GM21723 (cell line): ENCODE measurements at regions not wholly inside any gene's neighbourhood (a gene's known extent, or its start where the extent isn't known, plus 50 kb on each side); places are given as distances from the start of the nearest gene placed in this dataset.
A peak's percentile ranks its signal among the peaks of the same experiment; 100 is the strongest.

ENCODE experiments used
- ATAC-seq: cut with Tn5 transposase; IDR thresholded peaks from one replicate; pipeline ENCODE4 v1.9.1; 2021; ENCODE audit warnings: mild to moderate bottlenecking, moderate library complexity; ENCODE audit not compliant: unreplicated experiment

DNA sequence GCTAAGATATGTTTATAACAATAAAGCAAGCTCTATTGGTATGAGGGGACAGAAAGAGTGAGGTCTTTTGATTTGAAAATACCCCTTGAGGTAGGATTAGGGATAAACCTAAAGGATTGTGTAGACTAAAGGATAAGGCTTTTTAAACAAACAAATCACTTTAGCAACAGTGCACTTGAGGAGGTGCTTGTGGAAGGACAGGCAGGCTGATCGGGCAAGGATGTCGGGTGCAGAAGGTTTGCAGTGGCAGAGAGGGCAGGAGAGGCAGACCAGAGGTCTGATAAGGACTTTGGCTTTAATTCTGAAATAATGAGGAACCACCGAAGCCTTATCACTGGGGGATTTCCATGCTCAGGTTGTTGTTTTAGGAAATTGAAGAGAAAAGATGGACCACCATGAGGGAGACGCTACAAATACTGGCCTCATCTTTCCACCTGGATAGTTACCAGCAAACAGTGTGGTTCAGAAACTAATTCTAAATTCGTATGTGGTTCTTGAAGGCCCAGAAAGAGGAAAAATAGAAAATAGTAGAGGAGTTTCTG is 119.5 kb upstream of the KLF6 start:
- ATAC-seq, result no peak

- peak; percentile 7 for ATAC-seq
These were observed 117.9 kb upstream of the KLF6 start for GRCh38 chr10:3902809-3903410.

DNA sequence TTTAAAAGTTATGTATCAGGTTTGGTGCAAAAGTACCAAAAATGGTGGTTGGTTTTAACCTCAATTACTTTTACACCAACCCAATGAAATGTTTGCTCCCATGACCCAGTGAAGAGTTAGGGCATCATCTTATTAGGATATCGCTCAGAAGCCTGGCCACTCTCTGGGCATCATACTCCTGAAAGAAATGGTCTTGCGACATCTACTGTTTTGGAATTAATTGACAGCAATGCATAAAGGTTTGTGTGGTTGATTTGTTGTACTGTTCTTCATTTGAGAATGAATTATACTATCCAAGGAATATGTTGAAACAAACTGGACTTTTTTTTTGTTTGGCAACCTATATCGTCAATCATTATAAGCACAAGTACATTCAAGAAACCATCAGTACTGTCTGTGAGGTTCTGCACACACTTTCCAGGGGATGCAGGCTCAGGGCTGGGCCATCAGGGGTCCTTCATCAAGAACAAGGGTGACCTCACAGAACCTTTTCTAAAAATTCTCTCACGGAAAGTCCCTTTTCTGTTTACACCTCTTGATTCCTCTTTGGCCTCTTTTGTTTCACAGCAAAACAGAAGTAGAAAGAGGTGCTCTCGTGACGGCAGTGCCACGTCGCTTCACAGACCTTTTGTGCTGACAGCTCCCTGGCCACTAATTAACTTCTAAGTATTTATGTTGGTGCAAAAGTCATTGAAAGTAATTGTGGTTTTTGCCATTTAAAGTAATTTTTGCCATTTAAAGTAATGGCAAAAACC is 117.2 kb upstream of the KLF6 start:
- peak; percentile 91 for ATAC-seq

GRCh38 chr10:3901370-3901769 is 116.4 kb upstream of the KLF6 start:
- ATAC-seq, result no peak

GRCh38 chr10:3900391-3900790 is 115.4 kb upstream of the KLF6 start:
- ATAC-seq, result no peak

DNA sequence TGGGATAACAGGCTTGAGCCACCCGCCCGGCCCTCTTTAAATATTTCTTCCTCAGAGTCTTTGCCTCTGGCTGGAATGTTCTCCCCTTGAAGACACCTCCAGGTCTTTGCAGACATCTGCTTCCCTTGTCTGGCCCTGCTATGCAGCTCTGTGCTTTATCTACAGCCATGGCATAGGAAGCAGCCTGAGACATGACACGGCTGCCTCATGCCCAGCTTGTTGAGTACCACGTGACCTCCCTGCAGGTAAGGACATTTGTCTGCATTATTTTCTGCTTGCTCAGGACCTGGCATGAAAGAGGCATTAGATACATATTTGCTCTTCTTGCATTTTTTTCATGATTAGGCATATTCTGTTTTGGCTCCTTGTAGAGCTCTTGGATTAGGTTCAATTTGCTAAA is 113.8 kb upstream of the KLF6 start:
- ATAC-seq, result no peak

DNA sequence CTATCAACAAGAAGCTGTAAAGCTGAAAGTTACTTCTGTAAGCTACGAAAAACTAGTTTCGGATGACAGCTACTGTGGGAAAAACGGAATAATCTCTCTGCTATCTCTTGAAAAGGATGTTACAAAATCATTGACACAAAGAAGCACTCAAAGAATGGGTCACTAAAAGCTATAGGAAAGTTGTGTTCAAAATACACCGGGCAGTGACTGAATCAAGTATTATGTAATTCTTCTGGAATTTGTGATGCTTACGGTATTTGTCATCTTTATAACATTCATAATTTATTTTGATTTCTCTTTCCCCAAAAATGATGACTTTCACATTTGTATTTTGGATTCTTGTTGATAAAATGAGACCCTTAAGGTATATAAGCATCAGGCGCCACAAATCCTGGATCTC is 112.1 kb upstream of the KLF6 start:
- no peak for ATAC-seq

GRCh38 chr10:3896161-3896560 is 111.2 kb upstream of the KLF6 start:
- no peak for ATAC-seq

DNA sequence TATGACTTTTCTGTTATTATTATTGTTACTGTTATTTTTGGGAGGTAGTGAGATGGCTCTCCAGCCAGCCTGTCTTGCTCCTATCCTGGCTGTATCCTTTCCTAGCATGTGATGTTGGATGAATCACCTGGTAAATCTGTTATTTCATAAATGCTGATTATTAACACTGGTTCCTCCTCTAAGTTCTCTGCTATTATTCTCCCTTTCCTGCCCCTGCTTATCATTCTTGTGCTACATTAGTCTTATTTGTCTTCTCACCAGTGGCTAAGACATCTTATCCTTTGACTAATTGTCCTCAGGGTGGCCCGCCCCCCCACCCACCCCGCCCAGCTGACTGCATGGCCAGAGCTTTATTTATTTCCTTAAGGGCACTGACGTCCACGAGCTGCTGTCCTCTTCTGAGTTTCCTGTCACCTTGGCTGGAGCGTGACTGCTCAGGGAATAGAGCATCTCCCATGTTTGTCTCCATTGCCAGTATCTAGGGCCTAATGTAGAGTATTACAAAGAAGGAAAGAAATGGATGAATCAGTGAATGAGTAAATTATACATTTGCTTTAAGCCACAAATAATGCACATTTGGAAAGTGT is 110.1 kb upstream of the KLF6 start:
- ATAC-seq, result no peak

GRCh38 chr10:3893901-3894563 is 109.0 kb upstream of the KLF6 start:
- no peak for ATAC-seq

GRCh38 chr10:3892440-3893425 is 107.7 kb upstream of the KLF6 start:
- ATAC-seq, result no peak

GRCh38 chr10:3891396-3891795 is 106.4 kb upstream of the KLF6 start:
- ATAC-seq, result no peak

- ATAC-seq, result no peak
These were observed 105.8 kb upstream of the KLF6 start for GRCh38 chr10:3890602-3891352.

DNA sequence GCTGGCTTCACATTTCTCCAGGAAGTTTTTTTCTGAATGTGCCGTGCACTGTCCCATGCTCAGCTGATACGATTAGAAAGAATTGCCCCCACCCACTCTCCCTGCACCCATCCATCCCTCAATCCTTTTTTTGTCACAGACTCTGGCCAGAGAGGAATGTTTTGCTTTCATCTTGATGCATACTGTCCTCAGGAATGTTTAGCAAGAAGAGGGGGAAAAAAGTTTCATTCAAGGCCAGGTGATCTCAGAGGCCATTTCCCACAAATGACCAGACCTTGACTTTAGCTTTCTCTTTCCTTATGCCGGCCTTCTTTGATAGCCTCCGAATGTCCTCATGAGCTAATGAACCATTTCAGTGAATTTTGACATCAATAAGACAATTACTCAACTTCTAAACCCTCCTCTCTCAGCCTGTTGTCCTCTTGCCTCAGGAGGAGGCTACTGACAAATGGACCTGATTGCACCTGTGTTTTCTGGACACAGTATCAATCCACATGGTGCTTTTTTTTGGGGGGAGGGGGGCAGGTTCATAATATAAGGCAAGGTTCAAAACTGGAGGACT is 105.0 kb upstream of the KLF6 start:
- no peak for ATAC-seq

DNA sequence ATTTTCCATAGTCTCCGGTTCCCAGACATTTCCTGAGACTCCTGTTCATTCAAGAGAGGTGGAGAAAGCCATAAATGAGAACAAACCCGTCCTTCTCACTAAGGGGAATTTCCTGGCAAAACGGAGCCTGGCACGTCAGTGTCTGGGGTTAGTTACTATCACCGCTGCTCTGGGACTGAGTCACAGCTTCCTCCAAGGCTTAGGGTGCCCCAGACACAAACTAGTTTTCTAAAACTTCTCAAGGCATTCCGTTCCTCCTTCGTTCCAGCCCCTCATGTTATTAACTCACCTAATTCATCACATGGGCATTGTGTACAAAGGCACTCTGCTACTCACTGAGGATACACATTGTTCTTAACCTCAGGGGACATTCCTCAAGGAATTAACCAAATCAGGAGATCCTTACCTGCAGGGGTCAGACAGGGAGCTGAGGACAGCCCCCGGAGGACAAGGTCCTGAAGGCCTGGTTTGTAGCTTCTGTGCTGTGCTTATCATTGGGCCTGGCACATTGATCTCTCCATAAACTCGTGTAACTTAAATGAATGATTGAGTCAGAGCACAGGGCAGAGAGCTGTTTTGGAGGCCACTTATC is 103.0 kb upstream of the KLF6 start:
- peak; percentile 80 for ATAC-seq

GRCh38 chr10:3887404-3887803 is 102.4 kb upstream of the KLF6 start:
- ATAC-seq, result no peak

GRCh38 chr10:3886641-3887251 is 101.7 kb upstream of the KLF6 start:
- no peak for ATAC-seq

DNA sequence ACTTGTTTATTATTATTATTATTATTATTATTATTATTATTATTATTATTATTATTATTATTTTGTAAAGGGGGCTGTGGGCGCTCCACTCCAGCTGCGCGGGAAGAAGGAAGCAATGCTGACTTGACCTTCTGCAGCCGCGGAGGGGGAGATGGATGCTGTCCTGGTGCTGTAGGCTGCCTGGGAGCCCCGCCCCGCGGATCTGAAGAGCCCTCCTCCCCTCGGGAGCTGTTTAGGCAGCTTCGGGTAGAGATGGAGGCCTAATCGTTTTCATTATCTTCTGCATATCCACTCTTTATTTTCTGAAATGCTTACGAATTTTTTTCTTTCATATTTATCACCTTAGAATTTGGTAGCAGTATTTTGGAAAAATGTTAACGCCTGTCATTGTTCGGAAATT is 101.2 kb upstream of the KLF6 start:
- ATAC-seq, result no peak

GRCh38 chr10:3882855-3883254 is 97.8 kb upstream of the KLF6 start:
- no peak for ATAC-seq
